ENCODE measurements at regions not wholly inside any gene's neighbourhood (a gene's known extent, or its start where the extent isn't known, plus 50 kb on each side); places are given as distances from the start of the nearest gene placed in this dataset.

DNA sequence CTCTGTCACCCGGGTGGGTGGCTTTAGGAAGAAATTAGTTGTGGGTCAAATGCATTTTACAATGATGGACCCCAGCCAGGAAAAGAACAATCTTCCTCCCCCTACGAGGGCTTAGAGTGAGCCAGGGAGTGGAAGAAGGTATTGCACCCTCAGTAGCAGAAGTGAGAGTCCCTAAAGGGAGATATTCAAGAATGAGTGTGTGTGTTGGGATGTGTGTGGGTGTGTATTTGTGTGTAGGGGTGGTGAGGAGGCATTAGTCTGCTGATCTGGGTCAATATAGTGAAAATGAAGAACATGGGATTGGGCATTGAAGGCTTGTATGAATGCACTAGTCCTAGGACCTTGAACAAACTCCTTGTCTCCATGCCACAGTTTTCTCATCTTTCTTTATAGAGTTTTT is 85.2 kb upstream of the RUNX1 start:
- no peaks in the 10 kb centered on the region for H3K27me3 ChIP-seq
- DNase-seq, result no peak
- ATAC-seq, result no peak
- no peaks in the 10 kb centered on the region for H3K4me1 ChIP-seq
- H3K36me3 ChIP-seq, result no peaks in the 10 kb centered on the region
- H3K27ac ChIP-seq, result no peak overlapping the region
- no peak overlapping the region for H3K4me3 ChIP-seq
- in situ Hi-C loops (cut with MboI; ENCODE audit: low sequenced_read_pairs in 4 of 4), result no loop called here
- TF ChIP-seq, protein P1, sequence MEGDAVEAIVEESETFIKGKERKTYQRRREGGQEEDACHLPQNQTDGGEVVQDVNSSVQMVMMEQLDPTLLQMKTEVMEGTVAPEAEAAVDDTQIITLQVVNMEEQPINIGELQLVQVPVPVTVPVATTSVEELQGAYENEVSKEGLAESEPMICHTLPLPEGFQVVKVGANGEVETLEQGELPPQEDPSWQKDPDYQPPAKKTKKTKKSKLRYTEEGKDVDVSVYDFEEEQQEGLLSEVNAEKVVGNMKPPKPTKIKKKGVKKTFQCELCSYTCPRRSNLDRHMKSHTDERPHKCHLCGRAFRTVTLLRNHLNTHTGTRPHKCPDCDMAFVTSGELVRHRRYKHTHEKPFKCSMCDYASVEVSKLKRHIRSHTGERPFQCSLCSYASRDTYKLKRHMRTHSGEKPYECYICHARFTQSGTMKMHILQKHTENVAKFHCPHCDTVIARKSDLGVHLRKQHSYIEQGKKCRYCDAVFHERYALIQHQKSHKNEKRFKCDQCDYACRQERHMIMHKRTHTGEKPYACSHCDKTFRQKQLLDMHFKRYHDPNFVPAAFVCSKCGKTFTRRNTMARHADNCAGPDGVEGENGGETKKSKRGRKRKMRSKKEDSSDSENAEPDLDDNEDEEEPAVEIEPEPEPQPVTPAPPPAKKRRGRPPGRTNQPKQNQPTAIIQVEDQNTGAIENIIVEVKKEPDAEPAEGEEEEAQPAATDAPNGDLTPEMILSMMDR (IDR thresholded peaks at IDR 0.05 in 4 of 5, conservative IDR thresholded peaks at IDR 0.05 in 1 of 5), result no peak
- TF ChIP-seq POLR2A (IDR thresholded peaks at IDR 0.05), result no peak
- no peaks in the 10 kb centered on the region for H3K9me3 ChIP-seq
- intact Hi-C loops (cut with DNase I; ENCODE audit: low total_unique reads), result no loop called here

DNA sequence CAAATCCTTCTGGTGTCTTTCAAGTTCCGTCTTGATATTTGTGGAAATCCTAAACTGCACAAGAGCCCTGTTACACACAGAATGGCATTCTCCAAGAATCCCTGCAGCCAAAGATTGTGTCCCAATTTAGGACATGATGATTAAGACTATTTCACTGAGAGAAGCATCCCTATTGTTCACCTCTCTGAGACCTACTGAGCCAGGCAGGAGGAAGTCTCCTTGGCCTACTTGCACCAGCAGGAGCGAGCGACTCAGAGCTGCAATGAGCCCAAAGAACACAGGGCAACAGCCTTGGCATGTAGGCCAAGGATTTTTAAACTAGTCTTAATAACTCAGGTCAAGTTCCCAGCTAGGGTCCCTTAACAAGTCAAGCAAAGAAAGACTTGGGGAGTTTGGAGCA is 79.4 kb upstream of the RUNX1 start:
- TF ChIP-seq, protein P1 (IDR thresholded peaks at IDR 0.05 in 4 of 5, conservative IDR thresholded peaks at IDR 0.05 in 1 of 5), result no peak
- no peak for TF ChIP-seq POLR2A (IDR thresholded peaks at IDR 0.05)
- DNase-seq (no peak), ATAC-seq (no peak)
- Histone ChIP-seq H3K27me3 (no peaks in the 10 kb centered on the region), H3K27ac (no peak overlapping the region), H3K36me3 (no peaks in the 10 kb centered on the region), H3K4me1 (no peaks in the 10 kb centered on the region), H3K9me3 (no peaks in the 10 kb centered on the region), H3K4me3 (no peak overlapping the region)
- in situ Hi-C loops (cut with MboI; ENCODE audit: low sequenced_read_pairs in 4 of 4), result no loop called here
- intact Hi-C loops (cut with DNase I; ENCODE audit: low total_unique reads), result no loop called here

DNA sequence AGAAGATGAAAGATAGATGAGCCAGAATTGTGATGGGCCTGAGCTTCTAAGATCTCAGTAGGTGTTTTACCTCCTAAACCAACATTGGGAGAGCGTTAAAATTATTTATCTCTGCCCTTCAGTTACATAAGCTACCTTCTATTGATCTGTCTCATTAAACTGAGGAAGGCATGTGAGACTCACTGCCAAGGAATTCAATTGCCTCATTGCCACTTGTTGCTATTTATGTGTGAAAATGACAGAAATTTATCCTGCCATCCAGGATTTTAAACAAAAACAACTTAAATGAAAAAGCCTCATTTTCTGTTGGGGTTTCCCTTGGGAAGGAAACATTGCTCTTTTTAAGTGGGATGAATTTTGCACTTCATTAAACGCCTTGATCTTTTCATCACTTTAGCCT is 78.7 kb upstream of the RUNX1 start:
- in situ Hi-C loops (cut with MboI; ENCODE audit: low sequenced_read_pairs in 4 of 4), result no loop called here

DNA sequence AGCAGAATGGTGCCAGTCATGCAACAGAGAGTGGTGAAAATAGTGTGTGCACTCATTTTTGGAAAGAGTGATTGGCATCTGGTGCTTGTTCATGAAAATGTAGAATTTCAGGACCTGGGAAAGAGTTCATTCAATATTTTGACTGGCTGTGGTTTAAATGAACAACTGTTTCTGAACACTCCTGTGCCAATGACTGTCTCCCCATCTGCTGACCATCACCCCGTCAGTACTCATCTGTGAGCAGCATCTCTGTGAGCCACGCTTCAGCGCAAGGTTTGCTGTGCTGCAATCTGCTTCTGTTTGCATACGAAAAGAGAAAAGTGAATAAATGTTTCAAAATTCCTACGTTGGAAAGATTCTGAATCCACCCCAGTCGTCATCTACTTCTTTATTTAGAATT is 77.9 kb upstream of the RUNX1 start:
- Histone ChIP-seq H3K4me3 (no peak overlapping the region), H3K9me3 (no peaks in the 10 kb centered on the region), H3K4me1 (no peaks in the 10 kb centered on the region), H3K27ac (no peak overlapping the region), H3K36me3 (no peaks in the 10 kb centered on the region), H3K27me3 (no peaks in the 10 kb centered on the region)
- no peak for ATAC-seq
- DNase-seq, result no peak
- intact Hi-C loops (cut with DNase I; ENCODE audit: low total_unique reads) (no loop called here), in situ Hi-C loops (cut with MboI; ENCODE audit: low sequenced_read_pairs in 4 of 4) (no loop called here)
- TF ChIP-seq, protein P1 (IDR thresholded peaks at IDR 0.05 in 4 of 5, conservative IDR thresholded peaks at IDR 0.05 in 1 of 5), result no peak
- TF ChIP-seq POLR2A (IDR thresholded peaks at IDR 0.05), result no peak

More for the DNA sequence above, 78.7 kb upstream of the RUNX1 start:
- no peaks in the 10 kb centered on the region for H3K36me3 ChIP-seq
- ATAC-seq (no peak), DNase-seq (no peak)
- intact Hi-C loops (cut with DNase I; ENCODE audit: low total_unique reads), result no loop called here
- H3K27me3 ChIP-seq, result no peaks in the 10 kb centered on the region
- H3K9me3 ChIP-seq, result no peaks in the 10 kb centered on the region
- no peaks in the 10 kb centered on the region for H3K4me1 ChIP-seq
- no peak overlapping the region for H3K27ac ChIP-seq
- H3K4me3 ChIP-seq, result no peak overlapping the region
- no peak for TF ChIP-seq POLR2A (IDR thresholded peaks at IDR 0.05)
- TF ChIP-seq, protein P1 (IDR thresholded peaks at IDR 0.05 in 4 of 5, conservative IDR thresholded peaks at IDR 0.05 in 1 of 5), result no peak

DNA sequence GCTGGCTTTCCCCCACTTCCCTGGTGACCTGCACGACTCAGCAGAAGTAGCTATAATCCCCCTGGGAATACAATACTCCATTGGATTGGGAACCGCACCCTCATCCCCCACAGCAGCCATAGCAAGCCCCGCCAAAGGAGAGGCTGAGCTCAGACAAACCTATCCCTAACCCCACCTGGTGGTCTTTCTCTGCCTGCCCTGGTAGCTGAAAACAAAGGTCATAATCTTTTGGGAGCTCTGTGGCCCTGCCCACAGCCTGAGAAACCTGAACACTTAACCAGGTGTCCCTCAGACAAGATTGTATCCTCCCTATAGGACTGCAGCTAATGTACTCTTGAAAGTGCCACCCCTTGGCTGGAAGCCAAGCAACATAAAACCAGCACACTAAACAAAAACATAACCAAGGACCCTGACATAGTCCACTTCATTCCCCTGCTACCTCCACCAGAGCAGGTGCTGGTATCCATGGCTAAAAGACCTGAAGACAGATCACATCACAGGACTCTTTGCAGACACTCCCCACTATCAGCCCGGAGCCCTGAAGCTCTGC is 71.6 kb upstream of the RUNX1 start:
- Histone ChIP-seq H3K27ac (no peak overlapping the region), H3K4me3 (no peak overlapping the region), H3K9me3 (no peaks in the 10 kb centered on the region), H3K27me3 (no peaks in the 10 kb centered on the region), H3K36me3 (no peaks in the 10 kb centered on the region), H3K4me1 (no peaks in the 10 kb centered on the region)
- in situ Hi-C loops (cut with MboI; ENCODE audit: low sequenced_read_pairs in 4 of 4) (no loop called here), intact Hi-C loops (cut with DNase I; ENCODE audit: low total_unique reads) (no loop called here)
- DNase-seq (no peak), ATAC-seq (no peak)
- TF ChIP-seq, protein P1 (IDR thresholded peaks at IDR 0.05 in 4 of 5, conservative IDR thresholded peaks at IDR 0.05 in 1 of 5), result no peak
- TF ChIP-seq POLR2A (IDR thresholded peaks at IDR 0.05), result no peak
